GM18858 (cell line): ENCODE measurements at regions not wholly inside any gene's neighbourhood (a gene's known extent, or its start where the extent isn't known, plus 50 kb on each side); places are given as distances from the start of the nearest gene placed in this dataset.
"Not testable (repeated sequence)": the region's sequence is repeated elsewhere in the genome, so short reads cannot be mapped to it uniquely, and the experiment has no call there.

ENCODE experiments used
- ATAC-seq: cut with Tn5 transposase; IDR thresholded peaks from one replicate; pipeline ENCODE4 v1.9.1; 2021; ENCODE audit not compliant: unreplicated experiment

GRCh38 chr1:221552792-221553191 lies 189.1 kb downstream of the DUSP10 start:
- ATAC-seq, result not testable (repeated sequence)

- no peak for ATAC-seq
Observed at GRCh38 chr1:221555689-221556433, 186.0 kb downstream of the DUSP10 start.

GRCh38 chr1:221556435-221556834 lies 185.5 kb downstream of the DUSP10 start:
- no peak for ATAC-seq

- no peak for ATAC-seq
Observed at GRCh38 chr1:221557013-221557412, 184.9 kb downstream of the DUSP10 start.

- no peak for ATAC-seq
Observed at GRCh38 chr1:221558396-221558795, 183.5 kb downstream of the DUSP10 start.

GRCh38 chr1:221559911-221560310 lies 182.0 kb downstream of the DUSP10 start:
- ATAC-seq, result no peak

GRCh38 chr1:221562542-221563475 lies 179.1 kb downstream of the DUSP10 start:
- ATAC-seq, result no peak

- no peak for ATAC-seq
Observed at GRCh38 chr1:221563476-221563921, 178.4 kb downstream of the DUSP10 start.

- no peak for ATAC-seq
Observed at GRCh38 chr1:221564891-221565290, 177.0 kb downstream of the DUSP10 start.

- ATAC-seq, result no peak
Observed at GRCh38 chr1:221565711-221566110, 176.2 kb downstream of the DUSP10 start.

GRCh38 chr1:221567859-221568507 lies 173.9 kb downstream of the DUSP10 start:
- no peak for ATAC-seq

- no peak for ATAC-seq
Observed at GRCh38 chr1:221573756-221574155, 168.1 kb downstream of the DUSP10 start.

- ATAC-seq, result no peak
Observed at GRCh38 chr1:221574529-221574928, 167.4 kb downstream of the DUSP10 start.

GRCh38 chr1:221575605-221576004 lies 166.3 kb downstream of the DUSP10 start:
- no peak for ATAC-seq

GRCh38 chr1:221576268-221576667 lies 165.6 kb downstream of the DUSP10 start:
- ATAC-seq, result no peak

GRCh38 chr1:221583465-221583864 lies 158.4 kb downstream of the DUSP10 start:
- no peak for ATAC-seq

GRCh38 chr1:221587013-221587412 lies 154.9 kb downstream of the DUSP10 start:
- ATAC-seq, result not testable (repeated sequence)

GRCh38 chr1:221591250-221591649 lies 150.6 kb downstream of the DUSP10 start:
- ATAC-seq, result not testable (repeated sequence)

GRCh38 chr1:221594576-221594975 lies 147.3 kb downstream of the DUSP10 start:
- ATAC-seq, result no peak

GRCh38 chr1:221598122-221598521 lies 143.8 kb downstream of the DUSP10 start:
- ATAC-seq, result no peak

- no peak for ATAC-seq
Observed at GRCh38 chr1:221601166-221601565, 140.7 kb downstream of the DUSP10 start.
